HG02852 (cell line): ENCODE measurements at regions not wholly inside any gene's neighbourhood (a gene's known extent, or its start where the extent isn't known, plus 50 kb on each side); places are given as distances from the start of the nearest gene placed in this dataset.
"Not testable (repeated sequence)": the region's sequence is repeated elsewhere in the genome, so short reads cannot be mapped to it uniquely, and the experiment has no call there.

ENCODE experiments used
- ATAC-seq: cut with Tn5 transposase; IDR thresholded peaks from one replicate; pipeline ENCODE4 v1.9.1; 2021; ENCODE audit warnings: mild to moderate bottlenecking, moderate library complexity; ENCODE audit not compliant: unreplicated experiment

GRCh38 chr5:62082370-62082801 is 223.6 kb upstream of the KIF2A start:
- no peak for ATAC-seq

- no peak for ATAC-seq
These were observed 222.8 kb upstream of the KIF2A start for GRCh38 chr5:62083247-62083646.

- ATAC-seq = no peak
These were observed 222.3 kb upstream of the KIF2A start for GRCh38 chr5:62083661-62084060.

- ATAC-seq = no peak
These were observed 221.6 kb upstream of the KIF2A start for GRCh38 chr5:62084391-62084790.

- no peak for ATAC-seq
These were observed 215.1 kb upstream of the KIF2A start for GRCh38 chr5:62090953-62091352.

GRCh38 chr5:62093411-62093810 is 212.6 kb upstream of the KIF2A start:
- ATAC-seq = no peak

GRCh38 chr5:62093976-62094375 is 212.0 kb upstream of the KIF2A start:
- no peak for ATAC-seq

GRCh38 chr5:62097361-62097760 is 208.6 kb upstream of the KIF2A start:
- ATAC-seq = no peak

- no peak for ATAC-seq
These were observed 205.8 kb upstream of the KIF2A start for GRCh38 chr5:62100201-62100600.

- ATAC-seq = not testable (repeated sequence)
These were observed 202.1 kb upstream of the KIF2A start for GRCh38 chr5:62103863-62104262.

GRCh38 chr5:62111428-62111827 is 194.6 kb upstream of the KIF2A start:
- ATAC-seq = no peak

- ATAC-seq = no peak
These were observed 193.2 kb upstream of the KIF2A start for GRCh38 chr5:62112689-62113228.

GRCh38 chr5:62115014-62115413 is 191.0 kb upstream of the KIF2A start:
- ATAC-seq = no peak

- ATAC-seq = no peak
These were observed 181.7 kb upstream of the KIF2A start for GRCh38 chr5:62124266-62124665.

GRCh38 chr5:62126090-62126489 is 179.9 kb upstream of the KIF2A start:
- ATAC-seq = no peak

- ATAC-seq = no peak
These were observed 178.8 kb upstream of the KIF2A start for GRCh38 chr5:62127098-62127736.

- no peak for ATAC-seq
These were observed 175.9 kb upstream of the KIF2A start for GRCh38 chr5:62130107-62130506.

GRCh38 chr5:62132276-62132675 is 173.7 kb upstream of the KIF2A start:
- no peak for ATAC-seq

GRCh38 chr5:62133426-62133825 is 172.6 kb upstream of the KIF2A start:
- ATAC-seq = no peak

- ATAC-seq = no peak
These were observed 171.2 kb upstream of the KIF2A start for GRCh38 chr5:62134811-62135210.

- ATAC-seq = no peak
These were observed 168.4 kb upstream of the KIF2A start for GRCh38 chr5:62137628-62138027.

GRCh38 chr5:62138607-62139006 is 167.4 kb upstream of the KIF2A start:
- ATAC-seq = no peak

- no peak for ATAC-seq
These were observed 166.3 kb upstream of the KIF2A start for GRCh38 chr5:62139741-62140140.
